OCI-LY7 (cell line): ENCODE measurements at regions not wholly inside any gene's neighbourhood (a gene's known extent, or its start where the extent isn't known, plus 50 kb on each side); places are given as distances from the start of the nearest gene placed in this dataset.

Source experiments
- EZH2phosphoT487 ChIP-seq: fragments of 200-600 bp; sonication (generic); IDR thresholded peaks from 2 replicates; pipeline ENCODE4 v1.6.1; 2018; ENCODE audit warnings: low read depth, borderline replicate concordance, mild to moderate bottlenecking, mixed run types, antibody characterized with exemption, low read length, moderate library complexity, mixed read lengths
- TF ChIP-seq, protein P1 (sequence below): fragments of 200-600 bp; sonication (generic); conservative IDR thresholded peaks from 2 replicates; pipeline ENCODE4 v1.5.1; 2014; ENCODE audit warnings: mild to moderate bottlenecking, antibody characterized with exemption, low read length, moderate library complexity, mixed read lengths

DNA sequence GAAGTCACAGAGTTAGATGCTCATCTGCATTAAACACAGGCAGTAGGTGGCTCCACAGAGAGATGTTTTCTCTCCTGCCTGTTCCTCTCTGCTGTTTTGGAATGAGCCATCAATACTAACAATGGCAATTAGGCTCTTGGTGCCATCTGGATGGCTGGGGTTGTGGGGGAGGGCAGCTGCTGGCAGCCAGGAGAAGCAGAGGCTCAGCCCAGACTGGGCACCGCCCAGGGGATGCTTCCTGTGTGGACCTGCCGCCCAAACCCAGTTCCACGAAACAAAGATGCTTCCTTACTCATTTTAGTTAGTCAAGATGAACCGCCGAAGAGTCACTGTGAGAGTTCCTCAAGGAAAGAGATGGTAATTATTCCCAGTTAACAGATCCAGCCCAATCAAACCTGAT is 50.8 kb upstream of the PCDH8 start:
- TF ChIP-seq, protein P1, sequence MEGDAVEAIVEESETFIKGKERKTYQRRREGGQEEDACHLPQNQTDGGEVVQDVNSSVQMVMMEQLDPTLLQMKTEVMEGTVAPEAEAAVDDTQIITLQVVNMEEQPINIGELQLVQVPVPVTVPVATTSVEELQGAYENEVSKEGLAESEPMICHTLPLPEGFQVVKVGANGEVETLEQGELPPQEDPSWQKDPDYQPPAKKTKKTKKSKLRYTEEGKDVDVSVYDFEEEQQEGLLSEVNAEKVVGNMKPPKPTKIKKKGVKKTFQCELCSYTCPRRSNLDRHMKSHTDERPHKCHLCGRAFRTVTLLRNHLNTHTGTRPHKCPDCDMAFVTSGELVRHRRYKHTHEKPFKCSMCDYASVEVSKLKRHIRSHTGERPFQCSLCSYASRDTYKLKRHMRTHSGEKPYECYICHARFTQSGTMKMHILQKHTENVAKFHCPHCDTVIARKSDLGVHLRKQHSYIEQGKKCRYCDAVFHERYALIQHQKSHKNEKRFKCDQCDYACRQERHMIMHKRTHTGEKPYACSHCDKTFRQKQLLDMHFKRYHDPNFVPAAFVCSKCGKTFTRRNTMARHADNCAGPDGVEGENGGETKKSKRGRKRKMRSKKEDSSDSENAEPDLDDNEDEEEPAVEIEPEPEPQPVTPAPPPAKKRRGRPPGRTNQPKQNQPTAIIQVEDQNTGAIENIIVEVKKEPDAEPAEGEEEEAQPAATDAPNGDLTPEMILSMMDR: no peak
- TF ChIP-seq EZH2phosphoT487: no peak
